ENCODE measurements at regions not wholly inside any gene's neighbourhood (a gene's known extent, or its start where the extent isn't known, plus 50 kb on each side); places are given as distances from the start of the nearest gene placed in this dataset.

- no peak for TF ChIP-seq POLR2AphosphoS5 (IDR thresholded peaks at IDR 0.05)
- TF ChIP-seq CTCF (IDR thresholded peaks at IDR 0.05), result no peak
Observed at GRCh38 chr20:17885076-17885475, 83.5 kb downstream of the SNX5 start.
